IPS DF 6.9 (cell line): ENCODE measurements at regions not wholly inside any gene's neighbourhood (a gene's known extent, or its start where the extent isn't known, plus 50 kb on each side); places are given as distances from the start of the nearest gene placed in this dataset.

Experiments
- DNase-seq: peaks from one replicate; pipeline ENCODE4 v3.0.0-alpha.2; 2013; ENCODE audit warnings: low read depth, low spot score
- H3K27ac ChIP-seq: one replicate; pipeline ENCODE4 v1.5.1; 2013; ENCODE audit warnings: low read length, control low read depth
- H3K27me3 ChIP-seq: 2 replicates; pipeline ENCODE4 v1.6.1; 2013; ENCODE audit warnings: mild to moderate bottlenecking, low read length; ENCODE audit not compliant: control insufficient read depth, insufficient read depth
- H3K36me3 ChIP-seq: 2 replicates; pipeline ENCODE4 v1.6.1; 2013; ENCODE audit warnings: low read length; ENCODE audit not compliant: control insufficient read depth, insufficient read depth
- H3K4me1 ChIP-seq: 2 replicates; pipeline ENCODE4 v1.6.1; 2013; ENCODE audit warnings: low read length; ENCODE audit not compliant: control insufficient read depth, insufficient read depth
- H3K4me3 ChIP-seq: 2 replicates; pipeline ENCODE4 v1.5.1; 2013; ENCODE audit warnings: mild to moderate bottlenecking, low read length
- H3K9me3 ChIP-seq: 2 replicates; pipeline ENCODE4 v1.6.1; 2013; ENCODE audit warnings: low read length, inconsistent platforms; ENCODE audit not compliant: control insufficient read depth, insufficient read depth
- WGBS: extraction: QIAGEN DNeasy Blood & Tissue Kit; methylation state at CpG from one replicate; pipeline ENCODE4 v1.1.7; 2013; ENCODE audit warnings: mixed read lengths, missing lambda C conversion rate; ENCODE audit not compliant: insufficient read length, insufficient coverage; 5-methylcytosine and 5-hydroxymethylcytosine counted together

DNA sequence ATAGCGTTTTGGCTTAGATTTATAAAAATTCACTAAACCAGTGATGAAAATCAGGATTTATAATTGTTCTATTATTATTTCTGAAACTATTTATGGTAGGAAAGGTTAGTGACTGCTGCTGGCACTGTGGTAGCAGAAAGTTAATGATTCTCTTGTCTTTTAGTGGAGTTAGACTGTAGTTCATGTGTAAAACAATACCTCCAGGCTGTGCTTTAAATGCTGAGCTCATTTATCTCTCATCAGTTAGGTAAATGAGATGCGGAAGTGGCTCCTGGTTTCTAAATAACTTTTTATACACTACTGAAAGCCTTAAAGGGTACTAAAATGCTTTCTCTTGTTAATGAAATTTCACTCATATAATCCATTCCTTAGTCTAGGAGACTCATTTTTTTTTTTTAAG lies 326.8 kb upstream of the POT1 start:
- Histone ChIP-seq H3K36me3 (no peaks in the 10 kb centered on the region), H3K4me3 (no peak overlapping the region), H3K27ac (no peak overlapping the region), H3K9me3 (no peaks in the 10 kb centered on the region), H3K27me3 (no peaks in the 10 kb centered on the region), H3K4me1 (peaks cover 2% of the 10 kb centered on the region; the same call in 1 of the 2 replicates)
- no CpG with 5 or more reads among the region's 2 CpGs for WGBS
- DNase-seq, result no peak

DNA sequence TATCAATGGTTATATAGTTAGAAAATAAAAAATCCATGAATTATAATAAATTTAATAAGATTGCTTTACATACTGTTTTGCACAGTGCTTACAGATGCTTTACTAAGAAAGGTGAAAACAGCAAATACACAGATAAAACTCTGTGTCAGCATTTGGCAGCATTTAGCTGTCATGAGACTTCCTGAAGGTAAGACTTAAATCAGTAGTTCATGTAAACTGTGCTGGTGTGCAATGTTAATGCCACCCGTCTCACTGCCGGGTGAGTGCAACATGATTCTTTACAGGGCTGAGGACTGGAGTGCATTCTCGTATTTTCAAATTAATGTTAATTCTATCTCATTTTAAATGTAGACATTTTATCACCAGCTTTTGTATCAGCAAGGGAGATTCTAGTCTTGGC lies 326.2 kb upstream of the POT1 start:
- no peak overlapping the region for H3K27ac ChIP-seq
- no peaks in the 10 kb centered on the region for H3K9me3 ChIP-seq

GRCh38 chr7:125254566-125254965 lies 324.9 kb upstream of the POT1 start:
- Histone ChIP-seq H3K4me3 (no peak overlapping the region), H3K36me3 (no peaks in the 10 kb centered on the region), H3K4me1 (peaks cover 2% of the 10 kb centered on the region; the same call in 1 of the 2 replicates), H3K27ac (no peak overlapping the region), H3K9me3 (no peaks in the 10 kb centered on the region), H3K27me3 (no peaks in the 10 kb centered on the region)
- no CpG with 5 or more reads among the region's 1 CpG for WGBS
- DNase-seq, result no peak

More for the DNA sequence above, 326.2 kb upstream of the POT1 start:
- Histone ChIP-seq H3K36me3 (no peaks in the 10 kb centered on the region), H3K4me3 (no peak overlapping the region), H3K4me1 (peaks cover 2% of the 10 kb centered on the region; the same call in 1 of the 2 replicates), H3K27me3 (no peaks in the 10 kb centered on the region)
- WGBS, result no CpG with 5 or more reads among the region's 3 CpGs
- no peak for DNase-seq

DNA sequence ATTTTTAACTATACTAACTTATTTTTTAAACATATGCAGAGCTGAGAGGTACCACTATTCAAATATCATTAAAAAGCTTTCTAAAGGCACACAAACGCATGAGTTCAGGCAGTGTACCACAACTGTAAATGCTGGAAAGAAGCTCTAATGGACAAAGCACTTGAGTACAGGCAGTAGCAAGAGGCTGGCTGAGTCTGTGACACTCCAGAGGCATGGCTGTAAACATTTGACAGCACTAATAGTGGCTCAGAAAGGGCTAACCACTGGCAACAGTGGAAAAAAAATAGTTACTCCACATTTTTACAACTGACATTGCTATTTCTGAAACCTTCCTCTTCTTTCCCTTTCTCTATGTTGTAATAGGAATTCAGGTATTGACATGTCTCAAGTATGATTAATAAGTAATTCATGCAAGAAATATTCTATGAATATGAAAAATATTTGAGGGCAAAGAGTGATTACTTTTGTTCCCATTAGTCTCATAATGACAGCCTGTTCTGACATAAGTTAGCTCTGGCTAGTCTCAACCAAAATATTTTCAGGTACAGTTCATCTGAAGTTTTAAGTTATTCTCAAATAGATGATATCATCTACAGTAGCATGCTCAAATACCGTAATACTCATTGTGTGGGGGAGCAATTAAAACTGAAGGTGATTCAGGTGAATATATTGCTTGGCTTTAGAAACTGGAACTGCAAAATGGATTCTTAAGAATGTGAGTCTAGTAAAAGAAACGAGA lies 324.0 kb upstream of the POT1 start:
- H3K4me1 ChIP-seq, result peaks cover 2% of the 10 kb centered on the region; the same call in 1 of the 2 replicates
- no peak for DNase-seq
- no CpG with 5 or more reads among the region's 3 CpGs for WGBS
- H3K27me3 ChIP-seq, result no peaks in the 10 kb centered on the region
- no peak overlapping the region for H3K4me3 ChIP-seq
- no peak overlapping the region for H3K27ac ChIP-seq
- no peaks in the 10 kb centered on the region for H3K36me3 ChIP-seq
- H3K9me3 ChIP-seq, result no peaks in the 10 kb centered on the region

DNA sequence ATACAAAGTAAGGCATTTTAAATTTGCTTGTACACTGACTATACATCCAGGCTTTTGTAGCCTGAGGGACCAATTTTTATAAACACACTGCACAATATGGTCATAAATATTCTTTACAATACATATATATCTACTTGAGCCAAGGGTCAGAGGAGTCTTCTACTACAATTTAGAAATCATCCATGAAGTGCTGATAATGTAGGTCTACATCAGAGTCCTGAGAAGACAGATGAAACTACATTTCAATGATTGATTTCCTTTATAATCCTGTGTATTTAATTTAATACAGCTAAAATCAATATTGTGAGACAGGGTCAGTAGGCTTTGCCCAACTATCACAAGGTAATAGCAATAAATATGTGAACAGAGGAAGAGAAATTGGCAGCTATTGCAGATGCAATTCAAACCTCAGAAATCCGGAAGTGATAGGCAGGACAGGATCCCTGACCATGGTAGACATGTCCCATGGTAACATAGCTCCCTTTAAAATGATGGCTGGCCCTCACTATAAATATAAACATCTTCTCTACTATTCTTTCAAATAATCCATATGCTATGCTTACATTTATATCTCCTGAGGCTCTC lies 318.0 kb upstream of the POT1 start:
- no peaks in the 10 kb centered on the region for H3K36me3 ChIP-seq
- WGBS, result no CpG with 5 or more reads among the region's 1 CpG
- no peak overlapping the region for H3K27ac ChIP-seq
- no peak overlapping the region for H3K4me3 ChIP-seq
- H3K4me1 ChIP-seq, result no peaks in the 10 kb centered on the region
- no peaks in the 10 kb centered on the region for H3K9me3 ChIP-seq
- no peak for DNase-seq
- no peaks in the 10 kb centered on the region for H3K27me3 ChIP-seq

DNA sequence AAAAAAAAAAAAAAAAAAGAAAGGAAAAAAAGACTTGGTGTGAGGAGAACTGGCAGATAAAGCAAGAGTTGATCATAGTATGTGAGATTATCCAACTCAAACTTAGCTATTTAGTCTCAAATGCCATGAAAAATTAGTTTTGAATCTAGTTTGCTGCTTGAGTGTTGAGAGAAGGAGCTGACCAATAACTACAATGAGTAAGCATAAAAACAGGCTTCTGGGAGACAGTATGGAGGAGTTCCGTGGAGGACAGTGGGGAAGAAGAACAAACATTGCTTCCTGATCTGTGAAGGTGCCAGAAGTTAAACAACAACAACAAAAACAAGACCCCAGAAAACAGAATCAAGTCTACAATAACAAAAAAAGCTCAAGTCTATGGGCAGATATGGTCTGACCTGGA lies 317.1 kb upstream of the POT1 start:
- Histone ChIP-seq H3K4me1 (no peaks in the 10 kb centered on the region), H3K27me3 (no peaks in the 10 kb centered on the region), H3K27ac (no peak overlapping the region), H3K36me3 (no peaks in the 10 kb centered on the region), H3K9me3 (no peaks in the 10 kb centered on the region), H3K4me3 (no peak overlapping the region)
- DNase-seq, result no peak
- WGBS, result no CpG with 5 or more reads among the region's 1 CpG

DNA sequence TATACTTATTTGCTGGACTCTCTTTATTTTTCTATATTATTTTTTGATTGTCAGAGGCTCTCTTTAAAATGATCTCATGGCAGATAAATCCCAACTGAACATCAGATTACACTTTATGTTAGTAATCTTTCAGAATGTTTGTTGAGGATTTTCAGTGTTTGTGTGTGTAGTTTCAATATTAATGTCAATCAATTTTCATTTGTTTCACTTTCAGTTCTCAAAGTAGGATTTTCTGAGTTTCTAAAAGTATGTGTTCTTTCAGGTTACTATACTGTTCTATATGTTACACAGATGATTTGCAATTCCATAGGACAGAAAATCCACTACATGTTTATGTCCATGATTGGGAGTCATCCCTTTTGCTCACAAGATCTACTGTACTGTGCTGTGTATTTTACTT lies 311.9 kb upstream of the POT1 start:
- no peak overlapping the region for H3K27ac ChIP-seq
- H3K27me3 ChIP-seq, result no peaks in the 10 kb centered on the region
- H3K36me3 ChIP-seq, result no peaks in the 10 kb centered on the region
- no peaks in the 10 kb centered on the region for H3K4me1 ChIP-seq
- no peak for DNase-seq
- H3K4me3 ChIP-seq, result no peak overlapping the region
- H3K9me3 ChIP-seq, result no peaks in the 10 kb centered on the region

GRCh38 chr7:125222596-125222995 lies 293.0 kb upstream of the POT1 start:
- no peaks in the 10 kb centered on the region for H3K9me3 ChIP-seq
- H3K4me3 ChIP-seq, result no peak overlapping the region
- no peaks in the 10 kb centered on the region for H3K36me3 ChIP-seq
- WGBS, result no CpG with 5 or more reads among the region's 1 CpG
- H3K27ac ChIP-seq, result no peak overlapping the region
- no peak for DNase-seq
- H3K4me1 ChIP-seq, result no peaks in the 10 kb centered on the region
- no peaks in the 10 kb centered on the region for H3K27me3 ChIP-seq

GRCh38 chr7:125218076-125218475 lies 288.5 kb upstream of the POT1 start:
- no peaks in the 10 kb centered on the region for H3K4me1 ChIP-seq
- H3K27me3 ChIP-seq, result no peaks in the 10 kb centered on the region
- no peak overlapping the region for H3K27ac ChIP-seq
- no CpG with 5 or more reads among the region's 2 CpGs for WGBS
- no peaks in the 10 kb centered on the region for H3K9me3 ChIP-seq
- H3K4me3 ChIP-seq, result no peak overlapping the region
- H3K36me3 ChIP-seq, result no peaks in the 10 kb centered on the region
- DNase-seq, result no peak

DNA sequence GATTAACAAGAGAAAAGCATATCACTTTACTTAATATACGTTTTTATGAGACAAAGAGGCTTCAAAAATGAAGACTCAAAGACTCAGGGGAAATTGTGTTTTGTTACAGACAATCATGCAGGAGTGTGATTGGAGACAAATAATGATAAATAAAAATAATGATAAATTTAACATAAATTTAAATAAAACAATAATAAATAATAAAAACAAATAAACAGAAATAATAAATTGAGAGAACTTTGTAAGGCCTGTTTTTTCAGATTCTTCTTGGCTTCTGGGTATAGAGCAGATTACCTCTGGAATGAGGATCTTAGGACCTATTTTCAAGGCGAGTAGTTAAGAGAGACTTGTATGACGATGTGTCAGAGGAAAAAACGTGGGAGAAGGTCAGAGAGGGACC lies 271.4 kb upstream of the POT1 start:
- no peaks in the 10 kb centered on the region for H3K4me1 ChIP-seq
- DNase-seq, result no peak
- H3K4me3 ChIP-seq, result no peak overlapping the region
- no CpG with 5 or more reads among the region's 4 CpGs for WGBS
- H3K27ac ChIP-seq, result no peak overlapping the region
- H3K27me3 ChIP-seq, result no peaks in the 10 kb centered on the region
- no peaks in the 10 kb centered on the region for H3K36me3 ChIP-seq
- H3K9me3 ChIP-seq, result no peaks in the 10 kb centered on the region
